ENCODE measurements at regions not wholly inside any gene's neighbourhood (a gene's known extent, or its start where the extent isn't known, plus 50 kb on each side); places are given as distances from the start of the nearest gene placed in this dataset.

- TF ChIP-seq EP300 (IDR thresholded peaks at IDR 0.05) (no peak), CTCF (IDR thresholded peaks at IDR 0.05) (no peak)
Measured at GRCh38 chr5:36374266-36374862, 72.7 kb upstream of the RANBP3L start.

Data from tibial nerve (tissue), 4 donors.